Skin epidermis (tissue), 12 donors: ENCODE measurements at regions not wholly inside any gene's neighbourhood (a gene's known extent, or its start where the extent isn't known, plus 50 kb on each side); places are given as distances from the start of the nearest gene placed in this dataset.
"Not testable (repeated sequence)": the region's sequence is repeated elsewhere in the genome, so short reads cannot be mapped to it uniquely, and the experiment has no call there.

ENCODE experiments used
- H3K27ac ChIP-seq, 21 experiments: fragments of 200-600 bp; sonication (generic) in 11 of 21; one replicate each; pipeline ENCODE4 v1.5.0; 2020; ENCODE audit warnings: mild to moderate bottlenecking in 3 of 21, inconsistent platforms in 2 of 21, moderate library complexity in 2 of 21
- H3K4me3 ChIP-seq, 7 experiments: fragments of 200-600 bp; sonication (generic) in 2 of 7; one replicate each; pipeline ENCODE4 v1.5.0; 2020; ENCODE audit warnings: inconsistent platforms in 2 of 7, mild to moderate bottlenecking in 2 of 7, moderate library complexity in 1 of 7

DNA sequence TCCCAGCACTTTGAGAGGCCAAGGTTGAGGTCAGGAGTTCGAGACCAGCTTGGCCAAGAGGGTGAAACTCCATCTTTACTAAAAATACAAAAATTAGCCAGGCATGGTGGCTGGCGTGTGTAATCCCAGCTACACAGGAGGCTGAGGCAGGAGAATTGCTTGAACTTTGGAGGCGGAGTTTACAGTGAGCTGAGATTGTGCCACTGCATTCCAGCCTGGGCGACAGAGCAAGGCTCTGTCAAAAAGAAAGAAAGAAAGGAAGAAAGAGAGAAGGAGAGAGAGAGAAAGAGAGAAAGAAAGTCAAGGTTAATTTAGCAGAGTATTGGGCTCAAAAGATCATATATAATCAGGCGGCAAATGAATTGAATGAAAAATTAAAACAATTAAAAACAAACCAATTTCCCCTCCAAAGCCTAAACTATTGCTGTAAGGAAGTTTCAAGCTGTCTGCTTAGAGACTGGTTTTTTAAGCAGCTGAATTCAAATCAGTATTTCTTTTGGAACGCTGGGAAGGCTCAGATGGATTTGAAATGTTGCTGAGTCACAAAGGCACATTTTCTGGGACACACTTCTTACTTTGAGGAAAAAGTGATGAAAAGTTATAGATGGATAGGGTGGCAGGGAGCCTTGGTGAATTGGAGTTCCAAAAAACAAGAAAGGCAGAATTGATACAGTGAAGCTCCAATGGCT lies 81.3 kb upstream of the BHLHE40 start:
- H3K4me3 ChIP-seq, result no peak overlapping the region
- peak overlapping the region in 12 of 21 experiments; percentile 19 to 77 (median 46) for H3K27ac ChIP-seq

- Histone ChIP-seq H3K4me3 (no peak overlapping the region), H3K27ac (peak overlapping the region in 10 of 21 experiments; percentile 18 to 77 (median 42))
Measured at GRCh38 chr3:4898454-4899313, 80.6 kb upstream of the BHLHE40 start.

DNA sequence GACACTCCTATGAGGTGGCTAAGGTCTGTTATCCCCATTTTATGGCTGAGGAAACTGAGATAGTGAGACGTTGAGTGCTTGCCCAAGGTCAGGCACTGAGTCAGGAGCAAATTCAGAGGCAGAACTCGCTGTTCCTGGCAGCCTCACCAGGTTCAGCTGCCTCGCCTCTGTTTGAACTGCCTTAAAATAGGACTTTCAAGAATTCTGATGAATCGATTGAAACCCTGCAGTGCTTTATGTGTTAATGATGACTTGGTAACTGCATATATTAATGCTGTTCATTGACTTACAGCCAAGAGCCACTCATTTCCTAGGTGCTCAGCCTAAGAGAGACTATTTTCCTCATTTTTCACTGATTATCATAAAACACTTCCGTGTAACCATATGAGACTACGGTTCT lies 79.5 kb upstream of the BHLHE40 start:
- H3K4me3 ChIP-seq, result no peak overlapping the region
- H3K27ac ChIP-seq, result peak overlapping the region in 1 of 21 experiments; percentile 28

GRCh38 chr3:4900298-4900697 lies 78.9 kb upstream of the BHLHE40 start:
- Histone ChIP-seq H3K4me3 (no peak overlapping the region), H3K27ac (no peak overlapping the region)

GRCh38 chr3:4904811-4905695 lies 74.2 kb upstream of the BHLHE40 start:
- peak overlapping the region in 13 of 21 experiments; percentile 6 to 66 (median 30) for H3K27ac ChIP-seq
- no peak overlapping the region for H3K4me3 ChIP-seq

DNA sequence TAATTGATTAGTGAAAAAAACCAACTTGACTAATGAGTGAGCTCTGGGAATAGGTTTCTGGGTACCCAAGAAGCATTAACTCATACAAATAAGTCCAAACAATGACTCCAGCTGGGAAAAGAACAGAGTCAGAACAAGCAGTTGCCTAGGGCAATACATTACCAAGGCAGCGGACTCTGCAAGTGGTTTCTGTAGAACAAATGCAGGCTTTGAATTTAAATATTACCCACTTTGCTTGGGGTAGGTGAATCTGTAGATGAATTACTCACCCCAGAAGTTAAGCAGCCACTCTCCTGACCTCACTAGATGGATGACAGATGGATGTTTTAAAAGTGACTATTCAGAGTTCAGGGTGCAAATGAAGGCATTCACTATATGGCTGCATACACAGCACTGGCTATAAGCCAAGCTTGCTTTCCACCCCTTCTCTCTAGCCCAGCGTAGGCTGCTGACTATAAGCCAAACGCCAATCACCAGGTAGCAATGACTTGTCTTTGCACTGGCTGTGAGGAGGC lies 73.1 kb upstream of the BHLHE40 start:
- peak overlapping the region in 5 of 21 experiments; percentile 6 to 66 (median 42) for H3K27ac ChIP-seq
- no peak overlapping the region for H3K4me3 ChIP-seq

DNA sequence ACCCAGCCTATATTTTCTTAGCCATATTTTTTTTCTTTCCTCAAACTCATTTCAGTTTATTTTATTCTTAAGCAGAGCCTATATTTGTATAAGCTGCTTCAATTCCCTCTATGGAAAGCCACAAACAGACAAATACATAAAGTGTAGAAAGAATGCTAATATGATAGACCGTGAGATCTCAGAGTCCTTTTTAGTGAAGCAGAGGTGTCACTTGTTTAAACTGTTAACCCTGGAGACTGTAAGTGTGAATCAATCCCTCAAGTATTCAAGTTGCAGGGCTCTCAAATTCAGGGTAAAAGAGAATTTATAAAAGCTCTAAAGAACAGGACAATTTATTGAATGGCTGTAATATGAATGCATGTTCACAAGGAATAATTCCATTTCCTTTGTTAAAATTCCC lies 72.2 kb upstream of the BHLHE40 start:
- Histone ChIP-seq H3K4me3 (no peak overlapping the region), H3K27ac (peak overlapping the region in 1 of 21 experiments; percentile 47)

DNA sequence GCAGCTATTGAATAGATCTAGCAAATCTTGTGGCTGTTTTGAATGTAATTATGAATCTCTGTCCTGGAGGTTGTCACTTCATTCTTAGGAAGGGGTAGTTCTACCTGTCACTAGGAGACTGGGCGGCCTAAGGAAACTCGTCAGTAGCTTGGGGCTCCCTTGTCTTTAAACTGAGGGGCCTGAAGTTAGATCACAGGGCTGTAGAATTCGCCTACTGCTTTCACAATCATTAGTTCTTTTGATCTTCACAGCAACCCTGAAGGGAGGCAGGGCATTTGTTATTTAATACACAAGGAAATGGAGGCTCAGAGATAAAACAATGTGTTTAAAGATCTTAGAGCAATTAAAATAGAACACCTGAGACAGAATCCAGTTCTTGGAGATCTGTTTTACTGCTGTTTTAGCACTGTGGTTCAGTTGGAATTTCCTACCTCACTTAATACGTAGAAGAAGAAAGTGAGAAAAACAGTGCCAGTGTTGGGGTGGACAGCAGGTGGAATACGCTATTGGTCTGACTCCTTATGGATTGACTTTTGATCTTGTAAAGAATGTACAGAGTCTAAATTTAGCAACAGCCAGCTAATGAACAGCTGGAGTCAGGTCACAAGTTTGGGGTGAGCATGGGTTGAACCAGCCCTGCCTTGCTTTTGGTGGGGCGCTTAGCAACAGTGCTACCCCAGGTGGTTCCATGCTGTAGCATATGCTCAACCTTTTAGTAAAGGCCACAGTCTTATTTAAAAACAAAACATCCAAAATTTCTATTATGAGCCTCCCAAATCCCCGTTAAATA lies 71.4 kb upstream of the BHLHE40 start:
- Histone ChIP-seq H3K27ac (no peak overlapping the region), H3K4me3 (no peak overlapping the region)

GRCh38 chr3:4908433-4909156 lies 70.6 kb upstream of the BHLHE40 start:
- Histone ChIP-seq H3K27ac (no peak overlapping the region), H3K4me3 (no peak overlapping the region)

DNA sequence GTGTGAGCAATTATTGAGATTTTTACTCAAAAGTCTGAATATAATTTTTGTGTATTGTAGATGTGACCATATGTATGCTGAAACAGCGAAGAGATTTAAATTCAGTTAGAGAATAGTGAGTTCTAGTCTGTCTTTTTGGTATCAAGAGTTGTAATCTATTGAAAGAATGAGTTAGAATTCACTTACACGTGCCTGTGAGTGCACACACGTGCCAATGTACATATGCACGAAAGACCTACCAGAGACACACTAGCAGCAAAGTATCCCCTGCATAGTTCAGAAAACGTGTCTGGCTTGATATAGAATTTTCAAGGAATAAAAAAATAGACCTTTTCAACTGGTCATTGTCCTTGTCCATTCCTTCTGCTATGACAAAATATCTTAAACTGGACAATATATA lies 64.8 kb upstream of the BHLHE40 start:
- Histone ChIP-seq H3K27ac (no peak overlapping the region), H3K4me3 (no peak overlapping the region)

- H3K4me3 ChIP-seq, H3K27ac ChIP-seq: not testable (repeated sequence)
Measured at GRCh38 chr3:4921589-4921988, 57.6 kb upstream of the BHLHE40 start.

- Histone ChIP-seq H3K27ac (no peak overlapping the region), H3K4me3 (no peak overlapping the region)
Measured at GRCh38 chr3:4926892-4927291, 52.3 kb upstream of the BHLHE40 start.

GRCh38 chr3:4928277-4928789 lies 50.9 kb upstream of the BHLHE40 start:
- Histone ChIP-seq H3K27ac (peak overlapping the region in 1 of 21 experiments; percentile 26), H3K4me3 (no peak overlapping the region)
